ENCODE measurements at regions not wholly inside any gene's neighbourhood (a gene's known extent, or its start where the extent isn't known, plus 50 kb on each side); places are given as distances from the start of the nearest gene placed in this dataset.

GRCh38 chr6:2528156-2528555 lies 222.6 kb downstream of the MYLK4 start:
- DNase-seq (ENCODE audit: low spot score) = no peak
- TF ChIP-seq CTCF (IDR thresholded peaks at IDR 0.05) = no peak
- H3K4me3 ChIP-seq = no peak overlapping the region
- H3K27ac ChIP-seq = no peak overlapping the region

GRCh38 chr6:2526766-2527165 lies 224.0 kb downstream of the MYLK4 start:
- no peak for DNase-seq (ENCODE audit: low spot score)
- Histone ChIP-seq H3K4me3 (no peak overlapping the region), H3K27ac (no peak overlapping the region)
- no peak for TF ChIP-seq CTCF (IDR thresholded peaks at IDR 0.05)

GRCh38 chr6:2524090-2524489 lies 226.6 kb downstream of the MYLK4 start:
- no peak overlapping the region for H3K4me3 ChIP-seq
- no peak for TF ChIP-seq CTCF (IDR thresholded peaks at IDR 0.05)
- H3K27ac ChIP-seq = no peak overlapping the region
- DNase-seq (ENCODE audit: low spot score) = no peak

GRCh38 chr6:2523061-2523460 lies 227.7 kb downstream of the MYLK4 start:
- no peak for TF ChIP-seq CTCF (IDR thresholded peaks at IDR 0.05)
- H3K27ac ChIP-seq = no peak overlapping the region
- H3K4me3 ChIP-seq = no peak overlapping the region
- DNase-seq (ENCODE audit: low spot score) = no peak

- H3K4me3 ChIP-seq = no peak overlapping the region
- H3K27ac ChIP-seq = no peak overlapping the region
- DNase-seq (ENCODE audit: low spot score) = no peak
- no peak for TF ChIP-seq CTCF (IDR thresholded peaks at IDR 0.05)
Measured at GRCh38 chr6:2522521-2522920, 228.2 kb downstream of the MYLK4 start.

GRCh38 chr6:2517855-2518473 lies 232.8 kb downstream of the MYLK4 start:
- no peak overlapping the region for H3K27ac ChIP-seq
- H3K4me3 ChIP-seq = no peak overlapping the region
- no peak for TF ChIP-seq CTCF (IDR thresholded peaks at IDR 0.05)
- no peak for DNase-seq (ENCODE audit: low spot score)

GRCh38 chr6:2517401-2517800 lies 233.3 kb downstream of the MYLK4 start:
- no peak for DNase-seq (ENCODE audit: low spot score)

More at GRCh38 chr6:2517401-2517800, 233.3 kb downstream of the MYLK4 start:
- H3K4me3 ChIP-seq = no peak overlapping the region
- TF ChIP-seq CTCF (IDR thresholded peaks at IDR 0.05) = no peak
- no peak overlapping the region for H3K27ac ChIP-seq

Data from coronary artery (tissue), 2 donors.